ENCODE measurements at regions not wholly inside any gene's neighbourhood (a gene's known extent, or its start where the extent isn't known, plus 50 kb on each side); places are given as distances from the start of the nearest gene placed in this dataset.

DNA sequence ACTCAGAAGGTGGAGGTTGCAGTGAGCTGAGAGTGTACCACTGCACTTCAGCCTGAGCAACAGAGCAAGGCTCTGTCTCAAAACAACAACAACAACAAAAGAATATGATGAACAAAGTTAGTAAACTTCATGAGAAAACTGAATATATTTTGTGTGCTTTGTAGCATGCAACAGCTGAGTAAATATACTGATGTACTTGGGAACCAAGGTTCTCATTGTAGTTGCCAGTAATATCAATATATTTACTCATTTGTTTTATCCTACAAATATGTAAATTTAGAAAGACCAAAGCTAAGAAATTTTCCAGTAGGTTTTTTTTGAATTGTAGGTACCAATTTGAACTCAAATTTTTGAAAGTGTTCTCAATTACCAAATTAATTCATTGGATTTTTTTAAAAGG lies 127.2 kb downstream of the IPO8 start:
- POLR2A ChIA-PET = no interaction called here
- Histone ChIP-seq H3K9ac (ENCODE audit: low read length) (no peak overlapping the region), H3K36me3 (replicated peaks in 1 of 2; ENCODE audit: control extremely low read depth in 1 of 2, control insufficient read depth in 1 of 2, extremely low read depth in 1 of 2, insufficient read depth in 2 of 2, low read length in 1 of 2) (no peaks in the 10 kb centered on the region), H3K4me2 (replicated peaks; ENCODE audit: low read depth, low read length, poor library complexity, severe bottlenecking) (no peak overlapping the region), H3K4me1 (ENCODE audit: control insufficient read depth in 2 of 2, insufficient read depth in 2 of 2, low read length in 2 of 2) (no peaks in the 10 kb centered on the region), H3K9me3 (ENCODE audit: control extremely low read depth in 1 of 3, control insufficient read depth in 2 of 3, insufficient read depth in 1 of 3, low read length in 2 of 3) (no peaks in the 10 kb centered on the region), H3K27me3 (replicated peaks in 1 of 4; ENCODE audit: control extremely low read depth in 1 of 4, control insufficient read depth in 3 of 4, insufficient read depth in 4 of 4, low read length in 3 of 4) (no peaks in the 10 kb centered on the region), H3K79me2 (ENCODE audit: control insufficient read depth, insufficient read depth, low read length) (no peaks in the 10 kb centered on the region), H2AFZ (ENCODE audit: insufficient read depth, low read depth, low read length, poor library complexity, severe bottlenecking) (no peak overlapping the region), H4K20me1 (ENCODE audit: control insufficient read depth, insufficient read depth, low read length, poor library complexity, severe bottlenecking) (no peaks in the 10 kb centered on the region), H3K27ac (ENCODE audit: low read length in 2 of 2) (no peak overlapping the region), H3K4me3 (ENCODE audit: control extremely low read depth in 1 of 5, extremely low read depth in 1 of 5, insufficient read depth in 1 of 5, low read depth in 2 of 5, low read length in 4 of 5) (no peak overlapping the region)
- DNase-seq (no peak), ATAC-seq (ENCODE audit: low read depth) (no peak)
- CTCF ChIA-PET = no interaction called here
- intact Hi-C loops (cut with micrococcal nuclease) = no loop called here
- Mint-ChIP-seq H3K27me3 (no peaks in the 10 kb centered on the region), H3K9me3 (ENCODE audit: insufficient read depth) (no peaks in the 10 kb centered on the region), H3K4me3 (no peak overlapping the region), H3K4me1 (no peaks in the 10 kb centered on the region), H3K27ac (no peak overlapping the region)
- no peak for TF ChIP-seq EZH2 (IDR thresholded peaks at IDR 0.05; ENCODE audit: borderline replicate concordance, insufficient read depth, low read depth, low read length, poor library complexity, severe bottlenecking)
- no peak for TF ChIP-seq CTCF (IDR thresholded peaks at IDR 0.05)

DNA sequence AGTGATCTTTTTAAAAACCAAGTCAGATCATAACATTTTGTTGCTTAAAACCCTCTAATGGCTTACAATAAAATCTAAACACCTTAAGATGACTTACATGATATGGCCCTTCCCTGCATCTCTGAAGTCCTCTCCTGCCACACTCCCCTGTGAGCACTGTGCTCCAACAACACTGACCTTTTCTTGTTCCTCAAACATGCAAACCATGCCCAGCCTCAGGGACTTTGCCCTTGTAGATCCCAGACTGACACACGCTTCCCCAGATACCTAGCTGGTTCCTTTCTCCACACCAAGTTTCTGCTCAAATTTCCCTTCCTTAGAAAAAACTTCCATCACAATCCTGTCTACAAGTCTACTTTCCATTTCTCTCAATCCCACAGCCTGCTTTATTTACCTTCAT lies 128.6 kb downstream of the IPO8 start:
- DNase-seq (no peak), ATAC-seq (ENCODE audit: low read depth) (no peak)
- Histone ChIP-seq H3K4me1 (ENCODE audit: control insufficient read depth in 2 of 2, insufficient read depth in 2 of 2, low read length in 2 of 2) (no peaks in the 10 kb centered on the region), H3K79me2 (ENCODE audit: control insufficient read depth, insufficient read depth, low read length) (no peaks in the 10 kb centered on the region), H4K20me1 (ENCODE audit: control insufficient read depth, insufficient read depth, low read length, poor library complexity, severe bottlenecking) (no peaks in the 10 kb centered on the region), H3K27me3 (replicated peaks in 1 of 4; ENCODE audit: control extremely low read depth in 1 of 4, control insufficient read depth in 3 of 4, insufficient read depth in 4 of 4, low read length in 3 of 4) (no peaks in the 10 kb centered on the region), H3K27ac (ENCODE audit: low read length in 2 of 2) (no peak overlapping the region), H3K9me3 (ENCODE audit: control extremely low read depth in 1 of 3, control insufficient read depth in 2 of 3, insufficient read depth in 1 of 3, low read length in 2 of 3) (no peaks in the 10 kb centered on the region), H3K9ac (ENCODE audit: low read length) (no peak overlapping the region), H3K4me3 (ENCODE audit: control extremely low read depth in 1 of 5, extremely low read depth in 1 of 5, insufficient read depth in 1 of 5, low read depth in 2 of 5, low read length in 4 of 5) (no peak overlapping the region), H3K4me2 (replicated peaks; ENCODE audit: low read depth, low read length, poor library complexity, severe bottlenecking) (no peak overlapping the region), H3K36me3 (replicated peaks in 1 of 2; ENCODE audit: control extremely low read depth in 1 of 2, control insufficient read depth in 1 of 2, extremely low read depth in 1 of 2, insufficient read depth in 2 of 2, low read length in 1 of 2) (no peaks in the 10 kb centered on the region), H2AFZ (ENCODE audit: insufficient read depth, low read depth, low read length, poor library complexity, severe bottlenecking) (no peak overlapping the region)
- 100% methylated on average over 1 of the region's 1 CpG for WGBS (ENCODE audit: insufficient coverage)
- TF ChIP-seq CTCF (IDR thresholded peaks at IDR 0.05) = no peak
- no peak for TF ChIP-seq EZH2 (IDR thresholded peaks at IDR 0.05; ENCODE audit: borderline replicate concordance, insufficient read depth, low read depth, low read length, poor library complexity, severe bottlenecking)
- Mint-ChIP-seq H3K27ac (no peak overlapping the region), H3K4me1 (no peaks in the 10 kb centered on the region), H3K9me3 (ENCODE audit: insufficient read depth) (no peaks in the 10 kb centered on the region), H3K4me3 (no peak overlapping the region), H3K27me3 (no peaks in the 10 kb centered on the region)
- POLR2A ChIA-PET = no interaction called here
- intact Hi-C loops (cut with micrococcal nuclease) = no loop called here
- CTCF ChIA-PET = no interaction called here
